HT-29 (cell line): ENCODE measurements at regions not wholly inside any gene's neighbourhood (a gene's known extent, or its start where the extent isn't known, plus 50 kb on each side); places are given as distances from the start of the nearest gene placed in this dataset.
"Not testable (repeated sequence)": the region's sequence is repeated elsewhere in the genome, so short reads cannot be mapped to it uniquely, and the experiment has no call there.

ENCODE experiments used
- DNase-seq: peaks from one replicate; pipeline ENCODE4 v3.0.0-alpha.2; 2015; ENCODE audit warnings: low spot score

DNA sequence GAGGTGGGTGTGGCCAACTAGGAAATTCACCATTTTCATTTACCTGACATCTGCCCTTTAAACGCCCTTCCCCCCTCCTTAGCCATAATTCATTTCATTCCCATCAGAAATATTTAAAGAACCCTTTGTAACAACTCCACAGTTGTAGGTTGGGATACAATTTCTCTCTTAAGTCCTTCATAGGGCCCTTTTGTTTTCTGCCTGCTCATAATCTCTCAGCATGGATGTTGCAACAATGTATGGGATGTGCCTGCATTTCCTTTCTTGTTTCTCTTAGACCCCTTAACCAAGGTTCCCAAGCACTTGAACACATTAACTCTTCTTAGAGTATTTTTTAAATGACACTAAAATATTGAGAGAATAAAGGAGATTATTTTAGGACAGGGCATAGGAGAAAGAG is 51.7 kb upstream of the MYO10 start:
- no peak for DNase-seq

DNA sequence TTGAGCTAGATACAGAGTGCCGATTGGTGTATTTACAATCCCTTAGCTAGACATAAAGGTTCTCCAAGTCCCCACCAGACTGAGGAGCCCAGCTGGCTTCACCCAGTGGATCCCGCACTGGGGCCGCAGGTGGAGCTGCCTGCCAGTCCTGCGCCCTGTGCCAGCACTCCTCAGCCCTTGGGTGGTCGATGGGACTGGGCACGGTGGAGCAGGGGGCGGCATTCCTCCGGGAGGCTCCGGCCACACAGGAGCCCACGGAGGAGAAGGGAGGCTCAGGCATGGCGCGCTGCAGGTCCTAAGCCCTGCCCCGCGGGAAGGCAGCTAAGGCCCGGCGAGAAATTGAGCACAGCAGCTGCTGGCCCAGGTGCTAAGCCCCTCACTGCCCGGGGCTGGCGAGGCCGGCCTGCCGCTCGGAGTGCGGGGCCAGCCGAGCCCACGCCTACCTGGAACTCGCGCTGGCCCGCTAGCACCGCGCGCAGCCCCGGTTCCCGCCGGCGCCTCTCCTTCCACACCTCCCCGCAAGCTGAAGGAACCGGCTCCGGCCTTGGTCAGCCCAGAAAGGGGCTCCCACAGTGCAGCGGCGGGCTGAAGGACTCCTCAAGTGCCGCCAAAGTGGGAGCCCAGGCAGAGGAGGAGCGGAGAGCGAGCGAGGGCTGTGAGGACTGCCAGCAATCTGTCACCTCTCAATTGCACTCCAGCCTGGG is 54.9 kb upstream of the MYO10 start:
- not testable (repeated sequence) for DNase-seq

DNA sequence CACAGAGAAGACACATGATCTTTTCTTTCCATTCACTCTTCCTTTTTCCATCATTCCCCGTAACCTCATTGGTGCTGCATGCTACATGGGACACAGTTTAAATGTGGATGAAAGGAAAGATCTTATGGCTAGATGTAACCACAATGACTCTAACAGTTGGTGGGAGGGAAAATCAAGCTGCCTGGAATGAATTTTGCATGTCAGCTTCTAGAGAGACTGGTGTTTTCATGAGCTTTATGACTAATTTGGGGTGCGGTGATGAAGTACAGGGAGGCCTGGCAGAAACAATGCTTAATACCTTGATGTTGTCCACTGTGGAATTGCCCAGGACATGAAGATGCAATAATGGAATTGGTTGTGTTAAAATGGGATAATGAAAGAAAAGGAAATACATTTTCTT is 55.9 kb upstream of the MYO10 start:
- no peak for DNase-seq

DNA sequence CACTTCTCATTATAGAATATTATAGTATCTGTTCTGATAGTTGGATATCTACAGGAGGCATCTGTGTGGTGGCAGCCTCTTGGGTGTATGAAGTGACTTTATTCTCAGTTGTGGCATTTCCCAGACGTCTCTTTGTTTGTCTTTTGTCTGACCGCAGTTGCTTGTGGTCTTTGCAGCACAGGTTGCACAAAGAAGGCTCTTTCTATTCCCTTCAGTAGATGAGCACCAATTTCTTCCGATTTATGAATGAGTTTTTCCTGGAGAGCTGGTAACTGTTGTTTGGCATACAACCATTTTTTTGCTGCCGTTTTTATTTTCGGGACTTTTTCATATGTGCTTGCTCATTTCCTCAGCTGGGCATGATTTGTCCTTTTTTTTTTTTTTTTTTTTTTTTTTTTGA is 56.4 kb upstream of the MYO10 start:
- no peak for DNase-seq

DNA sequence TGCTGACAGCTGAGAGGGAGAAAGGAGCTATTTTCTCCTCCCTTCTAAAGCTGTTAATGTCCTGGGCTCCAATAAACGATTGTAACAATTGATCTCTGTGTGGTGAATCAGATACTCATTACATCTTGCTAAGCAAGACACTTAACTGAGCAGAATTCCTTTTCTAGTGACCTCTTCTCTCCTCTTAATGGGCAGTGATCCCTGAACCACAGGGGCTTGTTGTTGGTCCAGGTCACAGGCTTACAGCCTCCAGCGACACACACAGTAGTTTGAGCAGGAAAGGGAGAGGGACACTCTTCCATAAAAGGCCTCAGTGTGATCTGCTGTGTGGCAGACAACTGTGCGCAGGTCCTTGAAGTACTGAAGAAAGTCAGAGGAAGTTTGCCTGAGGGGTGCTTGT is 58.5 kb upstream of the MYO10 start:
- DNase-seq = no peak

DNA sequence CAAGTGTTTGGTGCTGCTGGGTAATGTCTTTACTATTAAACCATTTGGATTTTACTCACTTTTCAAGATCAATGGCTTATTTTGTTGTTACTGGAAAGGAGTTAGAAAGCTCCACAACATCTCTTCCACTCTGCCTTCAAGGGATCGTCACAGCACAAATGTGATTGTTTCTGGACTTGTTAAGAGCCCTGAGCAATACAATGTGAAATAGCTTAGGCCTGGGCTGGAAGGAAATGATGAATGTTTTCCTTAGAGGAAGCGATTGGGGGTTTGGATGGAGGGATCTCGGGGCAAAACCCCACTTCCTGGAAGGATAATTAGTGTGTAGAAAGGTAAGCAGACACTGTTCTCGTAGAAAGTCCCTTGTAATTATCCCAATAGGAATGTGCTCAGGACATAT is 59.3 kb upstream of the MYO10 start:
- no peak for DNase-seq

DNA sequence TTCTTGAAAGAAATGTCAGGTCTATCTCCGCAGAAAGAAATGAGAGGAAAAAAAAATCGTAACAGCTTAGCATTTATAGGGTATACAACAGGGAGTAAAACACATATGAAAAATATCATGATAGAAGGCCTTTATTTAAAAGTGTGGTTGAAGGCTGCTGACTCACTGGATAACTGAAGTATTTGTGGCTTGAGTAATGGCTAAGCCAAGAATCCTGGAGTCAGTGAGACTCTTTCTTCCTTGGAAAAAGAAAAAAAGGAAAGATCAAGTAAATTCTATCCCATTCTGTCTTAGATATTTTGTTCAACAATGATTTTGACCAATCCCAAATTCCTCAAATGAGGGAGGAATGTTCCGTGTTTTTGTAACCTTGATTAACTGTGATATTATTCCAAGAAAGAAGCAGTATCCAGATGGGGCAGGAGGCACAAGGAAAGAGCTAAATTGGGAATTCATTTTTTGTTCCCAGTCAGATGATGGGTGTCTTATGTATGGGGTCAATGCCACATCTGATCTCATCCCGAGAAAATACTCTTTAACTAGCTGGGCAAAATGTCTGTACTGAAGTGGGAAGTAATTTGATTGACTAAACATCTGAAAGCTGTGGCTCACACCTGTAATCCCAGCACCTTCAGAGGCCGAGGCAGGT is 64.3 kb upstream of the MYO10 start:
- DNase-seq = peak; percentile 21

DNA sequence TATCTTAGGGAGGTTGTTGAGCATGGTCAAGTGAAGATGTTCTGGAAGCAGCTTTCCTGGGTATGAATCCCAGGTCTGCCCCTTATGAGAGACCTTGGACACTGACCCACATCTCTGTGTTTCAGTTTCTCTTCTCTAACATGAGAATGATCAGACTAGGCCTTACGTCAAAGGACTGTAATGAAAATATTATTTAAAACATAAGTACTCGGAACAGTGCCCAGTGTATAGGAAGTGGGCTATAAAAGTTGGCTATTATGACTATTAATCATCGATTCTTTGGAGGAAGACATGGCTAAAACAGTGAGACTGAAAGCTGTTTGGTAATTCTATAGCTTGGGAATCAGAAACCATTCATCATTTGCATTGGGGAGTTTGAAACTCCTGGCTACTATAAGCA is 65.3 kb upstream of the MYO10 start:
- DNase-seq = no peak

DNA sequence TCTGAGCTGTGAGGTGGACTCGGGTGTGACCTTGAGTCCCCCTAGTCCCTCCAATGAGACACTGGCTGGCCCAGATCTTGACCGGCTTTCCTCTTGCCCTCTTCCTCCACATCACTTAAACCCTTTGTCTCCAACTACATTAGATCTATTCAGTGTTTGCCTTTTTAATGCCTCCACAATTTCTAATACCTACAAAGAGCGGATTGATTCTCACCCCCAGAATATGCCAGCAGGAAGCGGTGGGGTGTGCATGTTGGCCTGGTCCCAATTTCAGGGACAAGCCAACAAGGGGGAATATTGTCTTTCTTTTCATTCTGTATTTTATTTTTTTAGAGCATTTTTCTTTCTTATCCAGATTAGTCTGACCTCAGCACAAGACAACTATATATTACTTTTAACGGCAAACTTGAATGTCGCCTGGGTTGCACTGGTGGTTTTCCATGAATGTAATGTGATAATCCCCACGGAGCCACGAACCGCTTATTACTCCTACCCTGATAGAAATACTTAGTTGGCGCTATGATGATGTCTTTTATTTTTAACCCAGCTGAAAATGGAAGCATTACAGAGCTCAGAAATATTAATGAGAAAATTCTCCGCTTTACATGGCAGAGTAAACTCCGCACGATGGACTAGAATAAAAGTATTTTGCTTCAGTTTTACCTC is 68.5 kb upstream of the MYO10 start:
- no peak for DNase-seq

DNA sequence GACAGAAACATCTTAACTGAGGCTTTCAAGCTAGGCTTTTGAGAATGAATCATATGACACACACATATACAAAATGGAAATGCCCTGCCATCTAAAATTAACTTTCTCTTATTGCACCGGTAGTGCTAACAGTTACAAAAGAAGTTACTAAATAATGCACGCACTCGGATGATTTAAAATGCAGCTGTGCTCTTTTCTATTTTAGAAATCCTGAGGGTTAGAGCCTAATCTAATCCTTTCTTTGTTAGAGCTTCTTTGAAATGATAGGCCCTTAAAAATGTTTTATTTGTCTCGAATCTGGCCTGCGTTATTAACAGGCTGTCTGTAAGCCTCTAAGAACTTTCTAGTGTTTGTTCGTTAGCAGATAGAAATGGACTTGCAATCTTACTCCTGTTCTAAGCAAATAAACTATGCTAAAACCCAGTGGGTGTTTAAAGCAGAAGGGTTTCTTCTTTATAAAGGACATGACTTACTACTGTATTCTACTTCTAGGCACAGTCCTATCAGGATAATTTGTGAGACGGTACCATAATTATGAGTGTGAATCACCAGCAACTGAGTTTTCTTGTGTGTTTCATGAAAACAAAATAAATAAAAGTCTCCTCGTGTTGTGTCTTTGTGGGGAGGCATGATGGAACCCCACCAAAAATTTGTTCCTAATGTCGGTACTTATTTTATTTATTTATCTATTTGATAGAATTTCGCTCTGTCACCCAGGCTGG is 69.2 kb upstream of the MYO10 start:
- no peak for DNase-seq

DNA sequence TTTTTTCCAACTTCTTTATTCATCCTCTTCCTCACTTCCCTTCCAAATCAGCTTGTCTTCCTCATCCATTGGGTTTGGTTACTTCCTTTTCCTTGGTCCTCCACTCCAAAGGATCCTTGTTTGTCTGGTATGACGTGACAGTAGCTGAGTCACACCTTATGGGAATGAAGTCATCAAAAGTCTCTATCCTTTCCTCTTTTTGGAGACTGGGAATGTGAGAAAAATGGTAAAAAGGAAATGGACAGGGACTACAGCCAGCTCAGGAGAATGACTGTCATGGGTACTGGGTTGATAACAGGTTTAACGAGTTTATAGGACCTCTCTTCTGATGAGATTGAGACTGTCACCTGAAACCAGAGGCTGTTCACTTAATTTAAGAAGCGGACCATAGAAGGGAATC is 76.2 kb upstream of the MYO10 start:
- peak; percentile 7 for DNase-seq

DNA sequence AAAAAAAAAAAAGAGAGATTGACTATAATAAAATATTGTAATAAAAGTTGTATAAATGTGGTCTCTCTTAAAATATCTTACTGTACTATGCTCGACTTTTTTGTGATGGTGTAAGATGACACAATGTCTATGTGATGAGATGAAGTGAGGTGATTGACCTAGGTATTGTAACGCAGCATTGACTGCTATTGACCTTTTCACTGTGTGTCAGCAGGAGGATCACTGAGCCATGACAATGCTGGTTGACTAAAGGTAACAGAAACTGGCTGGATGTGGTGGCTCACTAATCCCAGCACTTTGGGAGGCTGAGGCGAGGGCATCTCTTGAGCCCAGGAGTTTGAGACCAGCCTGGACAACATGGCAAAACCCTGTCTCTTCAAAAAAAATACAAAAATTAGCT is 78.6 kb upstream of the MYO10 start:
- DNase-seq = no peak

DNA sequence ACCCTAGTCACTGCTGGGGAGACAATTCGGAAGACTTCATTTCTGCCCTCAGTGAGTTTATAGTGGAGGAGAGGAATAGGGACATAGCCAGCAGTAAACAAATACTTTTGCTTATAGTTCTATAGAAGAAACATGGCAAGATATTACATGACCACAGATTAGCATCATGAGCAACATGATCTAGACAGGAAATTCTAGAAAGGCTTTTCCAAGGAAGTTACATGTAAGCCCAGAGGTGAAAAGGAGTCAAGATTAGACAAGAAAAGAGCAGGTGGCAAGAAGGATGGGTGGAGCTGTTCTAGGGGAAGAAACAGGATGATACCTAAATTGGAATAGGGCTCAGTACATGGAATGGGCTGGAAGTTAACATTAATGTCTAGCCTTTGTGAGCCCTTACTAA is 82.8 kb upstream of the MYO10 start:
- DNase-seq = no peak

DNA sequence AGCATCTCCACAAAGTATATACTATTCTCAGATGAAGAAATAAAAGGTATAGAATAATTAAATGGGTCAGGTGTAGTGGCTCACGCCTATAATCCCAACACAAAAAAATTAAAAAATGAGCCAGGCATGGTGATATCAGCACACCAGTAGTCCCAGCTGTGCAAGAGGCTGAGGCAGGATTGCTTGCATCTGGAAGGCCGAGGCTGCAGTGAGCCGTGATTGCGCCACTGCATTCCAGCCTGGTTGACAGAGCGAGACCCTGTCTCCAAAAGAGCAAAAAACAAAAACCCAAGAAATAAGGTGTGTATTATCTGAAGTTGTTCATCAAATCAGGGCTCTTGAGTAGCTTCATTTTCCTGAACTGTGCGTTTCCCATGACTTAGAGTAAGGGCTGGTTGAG is 83.2 kb upstream of the MYO10 start:
- DNase-seq = no peak

DNA sequence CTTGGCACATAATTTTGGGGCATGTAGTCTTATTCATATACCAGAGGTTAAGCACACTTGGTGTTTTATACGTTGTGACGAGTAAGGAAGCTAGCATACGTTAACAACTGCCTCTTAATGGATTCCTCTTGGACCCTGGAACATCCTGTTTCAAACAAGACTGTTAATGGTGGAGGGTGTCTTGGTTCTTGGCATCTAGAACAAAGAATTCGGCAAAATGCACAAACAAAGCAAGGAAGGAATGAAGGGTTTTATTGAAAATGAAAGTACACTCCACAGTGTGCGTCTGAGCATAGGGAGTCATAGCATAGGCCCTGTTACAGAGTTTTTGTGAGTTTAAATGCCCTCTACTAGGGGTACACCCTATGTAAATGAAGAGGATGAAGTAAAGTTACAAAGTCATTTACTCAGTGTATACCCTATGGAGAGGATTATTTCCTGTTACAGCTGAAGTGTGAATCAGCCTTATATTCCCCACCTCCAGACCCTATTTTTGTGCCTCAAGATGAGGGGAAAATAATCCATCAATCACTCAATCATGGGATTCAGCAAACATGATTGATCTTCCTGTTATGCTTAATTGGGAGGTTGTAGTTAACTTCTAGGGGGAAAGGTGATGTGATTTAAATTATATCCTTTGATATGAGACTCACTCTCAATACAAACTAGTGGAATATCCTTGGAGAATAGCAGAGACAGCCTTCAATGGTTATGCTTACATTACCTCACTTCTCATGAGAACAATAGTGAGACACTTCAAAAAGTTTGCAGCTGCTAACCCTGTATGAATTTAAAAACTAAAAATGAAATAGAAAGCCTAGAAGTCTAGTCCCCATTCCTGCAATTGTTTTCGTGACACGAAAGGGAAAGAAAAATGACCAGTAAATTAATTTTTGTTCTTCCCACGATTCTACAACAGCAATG is 84.9 kb upstream of the MYO10 start:
- no peak for DNase-seq

DNA sequence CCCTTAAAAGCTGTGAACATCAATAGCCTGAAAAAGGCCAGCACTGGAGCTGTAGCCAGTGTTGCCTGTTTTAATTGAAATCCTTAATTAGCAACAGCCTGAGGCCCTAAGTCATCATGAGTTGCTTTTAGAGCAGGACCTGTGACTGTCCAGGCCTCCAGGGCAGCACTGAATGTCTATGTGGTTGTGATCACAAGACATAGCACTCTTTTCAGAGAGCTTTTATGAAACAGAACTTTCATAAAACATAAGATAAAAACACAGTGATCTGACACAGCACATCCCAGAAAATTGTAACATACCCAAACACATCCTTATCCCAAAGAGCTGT is 85.5 kb upstream of the MYO10 start:
- DNase-seq = no peak

DNA sequence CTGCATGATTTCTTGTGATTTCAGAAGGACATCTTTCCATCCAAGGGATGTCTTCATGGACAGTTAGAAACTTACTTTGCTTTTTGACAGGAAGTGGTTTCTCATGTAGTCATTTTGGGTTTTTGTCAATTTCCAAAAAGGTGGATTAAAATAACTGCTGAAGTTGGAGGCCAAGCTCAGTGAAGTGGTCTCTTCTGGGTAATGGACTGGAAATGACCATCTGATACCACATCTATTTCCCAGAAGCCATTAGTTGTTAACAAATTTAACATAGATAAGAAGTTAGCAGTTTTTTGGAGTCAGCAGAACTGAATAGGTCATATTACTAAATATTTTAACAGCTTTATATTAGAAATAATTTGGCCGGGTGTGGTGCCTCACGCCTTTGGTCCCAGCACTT is 86.2 kb upstream of the MYO10 start:
- DNase-seq = no peak

DNA sequence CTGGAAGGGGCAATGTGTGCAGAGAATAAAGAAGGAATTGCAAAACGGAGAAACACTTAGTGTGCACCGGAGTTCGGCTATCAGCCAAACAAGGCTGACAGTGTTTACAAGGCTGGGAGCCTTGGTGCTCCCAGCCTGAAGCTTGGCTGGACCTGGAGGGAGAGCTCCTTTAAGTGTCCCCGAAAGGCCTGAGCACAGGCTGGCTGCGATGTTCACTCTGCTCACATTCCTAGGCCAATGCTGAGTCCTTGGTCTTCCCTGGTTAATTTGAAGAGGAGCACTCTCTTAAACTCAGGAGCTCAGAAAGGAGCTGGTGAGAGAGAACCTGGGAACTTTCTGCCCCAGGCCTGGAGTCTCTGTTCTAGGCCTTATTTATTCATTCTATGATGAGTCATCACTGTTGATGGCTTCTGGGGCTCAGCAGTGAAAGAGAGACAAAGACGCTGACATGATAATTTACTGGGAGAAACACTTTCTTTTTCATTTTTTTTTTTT is 88.6 kb upstream of the MYO10 start:
- DNase-seq = no peak

DNA sequence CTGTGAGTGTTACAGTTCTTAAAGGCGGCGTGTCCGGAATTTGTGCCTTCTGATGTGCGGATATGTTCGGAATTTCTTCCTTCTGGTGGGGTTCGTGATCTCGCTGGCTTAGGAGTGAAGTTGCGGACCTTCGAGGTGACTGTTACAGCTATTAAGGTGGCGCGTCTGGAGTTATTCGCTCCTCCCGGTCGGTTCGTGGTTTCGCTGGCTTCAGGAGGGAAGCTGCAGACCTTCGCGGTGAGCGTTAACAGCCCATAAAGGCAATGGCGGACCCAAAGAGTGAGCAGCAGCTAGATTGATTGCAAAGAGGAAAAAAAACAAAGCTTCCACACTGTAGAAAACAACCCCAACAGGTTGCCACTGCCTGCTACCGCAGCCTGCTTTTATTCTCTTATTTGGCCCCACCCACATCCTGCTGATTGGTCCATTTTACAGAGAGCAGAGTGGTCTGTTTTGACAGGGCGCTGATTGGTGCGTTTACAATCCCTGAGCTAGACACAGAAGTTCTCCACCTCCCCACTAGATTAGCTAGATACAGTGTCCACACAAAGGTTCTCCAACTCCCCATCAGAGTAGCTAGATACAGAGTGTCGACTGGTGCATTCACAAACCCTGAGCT is 95.7 kb upstream of the MYO10 start:
- DNase-seq = not testable (repeated sequence)

DNA sequence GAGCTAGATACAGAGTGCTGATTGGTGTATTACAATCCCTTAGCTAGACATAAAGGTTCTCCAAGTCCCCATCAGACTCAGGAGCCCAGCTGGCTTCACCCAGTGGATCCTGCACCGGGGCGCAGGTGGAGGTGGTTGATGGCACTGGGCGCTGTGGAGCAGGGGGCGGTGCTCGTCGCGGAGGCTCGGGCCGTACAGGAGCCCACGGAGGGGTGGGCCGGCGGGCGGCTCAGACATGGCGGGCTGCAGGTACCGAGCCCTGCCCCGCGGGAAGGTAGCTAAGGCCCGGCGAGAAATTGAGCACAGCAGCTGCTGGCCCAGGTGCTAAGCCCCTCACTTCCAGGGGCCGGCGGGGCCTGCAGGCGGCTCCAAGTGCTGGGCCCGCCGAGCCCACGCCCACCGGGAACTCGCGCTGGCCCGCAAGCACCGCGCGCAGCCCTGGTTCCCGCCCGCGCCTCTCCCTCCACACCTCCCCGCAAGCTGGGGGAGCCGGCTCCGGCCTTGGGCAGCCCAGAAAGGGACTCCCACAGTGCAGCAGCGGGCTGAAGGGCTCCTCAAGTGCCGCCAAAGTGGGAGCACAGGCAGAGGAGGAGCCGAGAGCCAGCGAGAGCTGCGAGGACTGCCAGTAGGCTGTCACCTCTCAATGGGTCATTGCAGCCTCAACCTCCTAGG is 96.4 kb upstream of the MYO10 start:
- not testable (repeated sequence) for DNase-seq
